Mesothelial cell of epicardium (in vitro differentiated cells): ENCODE measurements at regions not wholly inside any gene's neighbourhood (a gene's known extent, or its start where the extent isn't known, plus 50 kb on each side); places are given as distances from the start of the nearest gene placed in this dataset.

ENCODE experiments used
- DNase-seq, 2 experiments: peaks; one replicate each; pipeline ENCODE4 v3.0.0; 2021; ENCODE audit warnings: low spot score in 2 of 2; ENCODE audit not compliant: unreplicated experiment in 2 of 2
- H3K27ac Mint-ChIP-seq: 2 replicates; pipeline ENCODE4 v1.8.0; 2021; ENCODE audit warnings: mixed read lengths
- H3K27me3 Mint-ChIP-seq: 2 replicates; pipeline ENCODE4 v1.8.0; 2021; ENCODE audit warnings: low read depth, mixed read lengths
- H3K36me3 Mint-ChIP-seq: 2 replicates; pipeline ENCODE4 v1.8.0; 2021; ENCODE audit warnings: mixed read lengths
- H3K4me1 Mint-ChIP-seq: 2 replicates; pipeline ENCODE4 v1.8.0; 2021; ENCODE audit warnings: mixed read lengths
- H3K4me3 Mint-ChIP-seq: 2 replicates; pipeline ENCODE4 v1.8.0; 2021; ENCODE audit warnings: mild to moderate bottlenecking, moderate library complexity, mixed read lengths
- H3K9me3 Mint-ChIP-seq: 2 replicates; pipeline ENCODE4 v1.8.0; 2021; ENCODE audit warnings: mixed read lengths
- TF ChIP-seq, protein P1 (sequence below): fragments of 200-600 bp; sonication (generic); IDR thresholded peaks from one replicate; pipeline ENCODE4 v1.5.0; 2021; ENCODE audit warnings: antibody characterized with exemption; ENCODE audit not compliant: unreplicated experiment

DNA sequence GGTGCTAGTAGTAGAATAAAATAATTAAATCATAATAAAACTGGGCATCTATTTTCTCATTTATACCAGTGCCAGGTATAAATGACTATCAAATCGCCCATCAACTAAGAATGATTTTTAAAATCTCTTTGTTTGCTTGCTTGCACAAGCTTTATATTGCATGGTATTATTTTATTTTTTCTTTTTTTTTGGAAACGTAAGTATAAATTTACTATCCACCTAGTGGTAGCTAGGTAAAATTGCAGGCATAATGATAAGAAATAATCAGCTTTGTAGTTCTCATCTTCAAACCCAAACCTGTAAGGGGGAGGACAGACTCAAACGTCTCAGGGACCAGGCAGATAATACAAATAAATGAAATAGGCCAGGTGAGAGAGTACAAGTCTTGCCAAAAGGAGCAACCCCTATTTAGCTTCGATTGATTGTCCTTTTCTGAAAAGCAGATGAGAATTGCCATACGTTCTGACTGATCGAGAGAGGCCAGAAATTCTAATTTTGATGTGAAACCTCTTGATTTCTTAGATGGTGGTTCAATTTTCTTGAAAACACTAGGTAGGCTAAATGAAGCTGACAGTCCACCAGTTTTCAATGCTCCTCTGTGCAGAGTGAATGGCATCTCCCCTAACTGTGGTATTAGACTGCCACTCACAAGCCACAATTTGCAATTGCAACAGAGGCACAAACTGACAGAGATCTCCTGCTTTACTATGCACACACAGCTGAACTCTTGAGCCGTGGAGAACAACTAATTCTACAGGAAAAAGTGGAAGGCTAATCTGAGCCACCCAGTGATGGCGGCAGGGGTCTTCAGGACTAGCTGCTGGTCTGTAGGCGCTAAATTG is 189.3 kb downstream of the DACT1 start:
- peaks cover 35% of the 10 kb centered on the region for H3K4me1 Mint-ChIP-seq
- H3K9me3 Mint-ChIP-seq = peaks cover 4% of the 10 kb centered on the region
- no peak for DNase-seq
- no peak overlapping the region for H3K4me3 Mint-ChIP-seq
- H3K27me3 Mint-ChIP-seq = no peaks in the 10 kb centered on the region
- no peak overlapping the region for H3K27ac Mint-ChIP-seq
- TF ChIP-seq, protein P1, sequence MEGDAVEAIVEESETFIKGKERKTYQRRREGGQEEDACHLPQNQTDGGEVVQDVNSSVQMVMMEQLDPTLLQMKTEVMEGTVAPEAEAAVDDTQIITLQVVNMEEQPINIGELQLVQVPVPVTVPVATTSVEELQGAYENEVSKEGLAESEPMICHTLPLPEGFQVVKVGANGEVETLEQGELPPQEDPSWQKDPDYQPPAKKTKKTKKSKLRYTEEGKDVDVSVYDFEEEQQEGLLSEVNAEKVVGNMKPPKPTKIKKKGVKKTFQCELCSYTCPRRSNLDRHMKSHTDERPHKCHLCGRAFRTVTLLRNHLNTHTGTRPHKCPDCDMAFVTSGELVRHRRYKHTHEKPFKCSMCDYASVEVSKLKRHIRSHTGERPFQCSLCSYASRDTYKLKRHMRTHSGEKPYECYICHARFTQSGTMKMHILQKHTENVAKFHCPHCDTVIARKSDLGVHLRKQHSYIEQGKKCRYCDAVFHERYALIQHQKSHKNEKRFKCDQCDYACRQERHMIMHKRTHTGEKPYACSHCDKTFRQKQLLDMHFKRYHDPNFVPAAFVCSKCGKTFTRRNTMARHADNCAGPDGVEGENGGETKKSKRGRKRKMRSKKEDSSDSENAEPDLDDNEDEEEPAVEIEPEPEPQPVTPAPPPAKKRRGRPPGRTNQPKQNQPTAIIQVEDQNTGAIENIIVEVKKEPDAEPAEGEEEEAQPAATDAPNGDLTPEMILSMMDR = peak; percentile 86
- H3K36me3 Mint-ChIP-seq = no peaks in the 10 kb centered on the region

DNA sequence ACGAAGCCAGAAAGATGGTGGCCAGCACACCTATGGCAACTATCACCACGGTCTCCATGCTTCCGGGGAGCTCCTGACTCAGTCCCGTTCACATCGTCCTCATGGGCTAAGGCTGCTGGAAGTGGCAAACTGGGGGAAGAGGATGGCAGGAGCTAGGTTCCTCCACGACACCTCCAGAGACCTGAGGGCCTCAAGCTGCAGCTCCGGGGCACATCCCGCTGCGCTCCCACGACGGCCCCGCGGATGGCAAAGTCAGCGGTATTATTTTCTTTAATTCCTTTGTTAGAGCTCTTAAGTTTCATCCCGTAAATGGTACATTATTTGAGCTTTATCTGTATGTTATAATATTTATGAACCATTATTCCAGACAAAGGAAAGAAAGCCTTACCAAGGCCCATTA is 190.5 kb downstream of the DACT1 start:
- peaks cover 4% of the 10 kb centered on the region for H3K9me3 Mint-ChIP-seq
- no peaks in the 10 kb centered on the region for H3K27me3 Mint-ChIP-seq
- peaks cover 42% of the 10 kb centered on the region for H3K4me1 Mint-ChIP-seq
- H3K4me3 Mint-ChIP-seq = no peak overlapping the region
- DNase-seq = no peak
- H3K36me3 Mint-ChIP-seq = no peaks in the 10 kb centered on the region
- TF ChIP-seq, protein P1 = no peak
- H3K27ac Mint-ChIP-seq = no peak overlapping the region

DNA sequence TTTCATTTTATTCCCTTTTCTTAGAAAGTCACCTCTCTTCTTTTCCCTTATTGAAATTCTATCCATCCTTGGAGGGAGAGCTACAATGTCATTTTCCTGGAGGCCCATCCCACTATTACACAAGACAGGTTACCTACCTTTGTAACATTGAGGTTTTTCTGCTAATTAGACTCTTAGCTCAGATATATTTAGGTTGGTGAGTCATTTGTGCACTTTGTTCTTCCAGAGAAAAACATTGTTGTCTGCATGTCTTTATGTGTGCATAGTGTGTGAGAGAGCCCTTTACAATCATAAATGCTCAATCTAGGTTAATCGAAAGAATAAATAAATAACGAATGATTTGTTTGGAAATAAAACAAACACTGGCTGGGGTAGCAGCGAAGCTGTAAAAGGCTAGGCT is 191.8 kb downstream of the DACT1 start:
- DNase-seq = no peak
- Mint-ChIP-seq H3K9me3 (peaks cover 4% of the 10 kb centered on the region), H3K27me3 (no peaks in the 10 kb centered on the region), H3K27ac (no peak overlapping the region), H3K36me3 (no peaks in the 10 kb centered on the region), H3K4me1 (peaks cover 38% of the 10 kb centered on the region), H3K4me3 (no peak overlapping the region)
- TF ChIP-seq, protein P1 = no peak

DNA sequence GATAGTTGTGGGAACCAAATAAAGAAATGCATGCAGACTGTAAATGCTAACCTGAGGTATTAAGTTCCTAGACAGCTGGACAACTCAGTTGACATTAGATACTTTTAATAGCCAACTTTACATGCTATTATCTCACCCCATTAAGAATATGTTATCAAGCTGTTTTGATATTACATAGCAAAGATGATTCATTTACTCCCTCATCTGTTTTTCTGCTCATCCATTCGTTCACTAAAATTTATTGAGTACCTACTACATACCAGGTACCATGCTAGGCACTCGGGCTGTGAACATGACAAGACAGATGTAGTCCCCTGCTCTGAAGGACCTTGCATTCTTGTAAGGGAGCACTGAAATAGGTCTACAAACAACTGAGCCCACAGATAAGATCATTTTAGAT is 192.4 kb downstream of the DACT1 start:
- Mint-ChIP-seq H3K4me1 (peaks cover 32% of the 10 kb centered on the region), H3K4me3 (no peak overlapping the region), H3K9me3 (peaks cover 4% of the 10 kb centered on the region), H3K27ac (no peak overlapping the region), H3K36me3 (no peaks in the 10 kb centered on the region), H3K27me3 (no peaks in the 10 kb centered on the region)
- TF ChIP-seq, protein P1 = no peak
- DNase-seq = no peak

DNA sequence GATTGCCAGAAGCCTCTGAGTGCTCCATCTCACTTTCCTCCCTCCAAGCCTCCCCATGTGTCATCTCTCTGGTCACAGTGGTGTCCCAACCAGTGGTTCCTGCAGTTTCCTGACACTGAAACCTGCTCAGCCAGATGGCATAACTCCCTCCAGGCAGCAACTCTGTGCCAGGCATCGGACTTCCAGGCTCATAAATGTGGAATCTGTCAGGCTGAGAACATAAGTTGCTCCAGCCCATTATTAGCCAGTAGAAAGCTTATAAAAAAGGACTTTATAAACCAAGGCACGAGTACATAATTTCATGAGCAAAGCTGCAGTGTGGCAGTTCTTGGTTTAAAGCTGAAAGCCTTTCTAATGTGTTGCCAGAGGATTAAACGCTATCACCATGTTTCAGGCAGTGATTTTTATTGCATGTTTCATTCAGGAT is 194.3 kb downstream of the DACT1 start:
- Mint-ChIP-seq H3K27me3 (no peaks in the 10 kb centered on the region), H3K4me3 (no peak overlapping the region), H3K27ac (peak overlapping the region; percentile 66), H3K9me3 (no peaks in the 10 kb centered on the region), H3K4me1 (peaks cover 34% of the 10 kb centered on the region), H3K36me3 (no peaks in the 10 kb centered on the region)
- DNase-seq = no peak
- TF ChIP-seq, protein P1 = no peak
